GM23248 (cell line): ENCODE measurements at regions not wholly inside any gene's neighbourhood (a gene's known extent, or its start where the extent isn't known, plus 50 kb on each side); places are given as distances from the start of the nearest gene placed in this dataset.

ENCODE experiments used
- EZH2 ChIP-seq: fragments of 200-600 bp; sonication (generic); IDR thresholded peaks from 2 replicates; pipeline ENCODE4 v1.6.1; 2018; ENCODE audit warnings: antibody characterized with exemption, mild to moderate bottlenecking; ENCODE audit not compliant: insufficient read depth, poor library complexity, severe bottlenecking
- EZH2phosphoT487 ChIP-seq: fragments of 200-600 bp; sonication (generic); IDR thresholded peaks from 2 replicates; pipeline ENCODE4 v1.6.1; 2018; ENCODE audit warnings: antibody characterized with exemption, moderate library complexity, mild to moderate bottlenecking, low read depth; ENCODE audit not compliant: insufficient read depth

- no peak for TF ChIP-seq EZH2
- TF ChIP-seq EZH2phosphoT487: no peak
Measured at GRCh38 chr1:71303617-71304041, 222.8 kb upstream of the ZRANB2 start.
